ENCODE measurements at regions not wholly inside any gene's neighbourhood (a gene's known extent, or its start where the extent isn't known, plus 50 kb on each side); places are given as distances from the start of the nearest gene placed in this dataset.

DNA sequence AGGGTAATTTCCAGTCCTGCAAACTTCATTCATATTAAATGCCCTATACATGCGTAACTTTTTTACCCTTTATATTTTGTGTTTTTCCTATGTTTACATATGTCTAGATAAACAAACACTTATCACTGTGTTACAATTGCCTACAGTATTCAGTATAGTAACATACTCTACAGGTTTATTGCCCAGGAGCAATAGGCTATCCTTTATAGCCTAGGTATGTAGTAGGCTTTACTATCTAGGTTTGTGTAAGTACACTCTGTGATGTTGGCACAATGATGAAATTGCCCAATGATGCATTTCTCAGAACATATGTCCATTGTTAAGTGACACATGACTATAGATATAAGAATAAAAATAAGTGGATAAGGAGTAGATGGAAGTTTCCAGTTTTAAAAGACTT lies 345.5 kb upstream of the C1orf87 start:
- Histone ChIP-seq H3K23me2 (ENCODE audit: insufficient read length, low read depth, low read length, poor library complexity, severe bottlenecking) (no peaks in the 10 kb centered on the region), H3K4me1 (ENCODE audit: insufficient read depth, low read length) (no peaks in the 10 kb centered on the region; the same call in 1 of the 2 replicates), H2BK120ac (ENCODE audit: low read depth, low read length, poor library complexity, severe bottlenecking) (no peak overlapping the region), H3K18ac (ENCODE audit: insufficient read length, low read depth, low read length) (no peak overlapping the region), H2BK12ac (ENCODE audit: insufficient read length, low read depth, low read length) (no peak overlapping the region), H2BK15ac (ENCODE audit: low read depth, low read length) (no peak overlapping the region), H3K27ac (ENCODE audit: insufficient read length, low read depth, low read length) (no peak overlapping the region), H3T11ph (ENCODE audit: low read length) (no peak overlapping the region), H2AK5ac (ENCODE audit: insufficient read length, low read length) (no peak overlapping the region), H3K79me1 (ENCODE audit: insufficient read depth, low read depth, low read length, poor library complexity, severe bottlenecking) (no peaks in the 10 kb centered on the region), H3K4ac (ENCODE audit: low read depth, low read length) (no peak overlapping the region), H2BK20ac (ENCODE audit: low read depth, low read length, poor library complexity, severe bottlenecking) (no peak overlapping the region), H4K91ac (ENCODE audit: insufficient read length, low read depth, low read length) (no peak overlapping the region), H4K5ac (ENCODE audit: insufficient read length, low read depth, low read length) (no peak overlapping the region), H3K14ac (ENCODE audit: insufficient read depth, low read length) (no peak overlapping the region), H3K23ac (ENCODE audit: insufficient read length, low read depth, low read length) (no peak overlapping the region), H3K4me2 (ENCODE audit: insufficient read depth, insufficient read length, low read length) (no peak overlapping the region), H3K27me3 (ENCODE audit: insufficient read depth, low read length) (no peaks in the 10 kb centered on the region), H2BK5ac (ENCODE audit: insufficient read length, low read length) (no peak overlapping the region), H4K8ac (replicated peaks; ENCODE audit: insufficient read length, low read depth, low read length) (no peak overlapping the region), H3K56ac (ENCODE audit: insufficient read length, low read depth, low read length) (no peak overlapping the region), H4K20me1 (ENCODE audit: control insufficient read depth, insufficient read depth, insufficient read length) (no peaks in the 10 kb centered on the region), H3K9me3 (ENCODE audit: control insufficient read depth, low read depth, low read length) (no peaks in the 10 kb centered on the region), H3K9ac (ENCODE audit: extremely low read depth, insufficient read length, low read length) (no peak overlapping the region), H2AFZ (ENCODE audit: low read length) (no peak overlapping the region), H3K79me2 (ENCODE audit: insufficient read depth, low read length) (no peaks in the 10 kb centered on the region; the same call in 1 of the 2 replicates)
- H3K36me3 Mint-ChIP-seq (ENCODE audit: insufficient read depth in 1 of 3, low read depth in 3 of 3), result no peaks in the 10 kb centered on the region
- no peak overlapping the region for H3K27ac Mint-ChIP-seq
- TF ChIP-seq, protein P1, sequence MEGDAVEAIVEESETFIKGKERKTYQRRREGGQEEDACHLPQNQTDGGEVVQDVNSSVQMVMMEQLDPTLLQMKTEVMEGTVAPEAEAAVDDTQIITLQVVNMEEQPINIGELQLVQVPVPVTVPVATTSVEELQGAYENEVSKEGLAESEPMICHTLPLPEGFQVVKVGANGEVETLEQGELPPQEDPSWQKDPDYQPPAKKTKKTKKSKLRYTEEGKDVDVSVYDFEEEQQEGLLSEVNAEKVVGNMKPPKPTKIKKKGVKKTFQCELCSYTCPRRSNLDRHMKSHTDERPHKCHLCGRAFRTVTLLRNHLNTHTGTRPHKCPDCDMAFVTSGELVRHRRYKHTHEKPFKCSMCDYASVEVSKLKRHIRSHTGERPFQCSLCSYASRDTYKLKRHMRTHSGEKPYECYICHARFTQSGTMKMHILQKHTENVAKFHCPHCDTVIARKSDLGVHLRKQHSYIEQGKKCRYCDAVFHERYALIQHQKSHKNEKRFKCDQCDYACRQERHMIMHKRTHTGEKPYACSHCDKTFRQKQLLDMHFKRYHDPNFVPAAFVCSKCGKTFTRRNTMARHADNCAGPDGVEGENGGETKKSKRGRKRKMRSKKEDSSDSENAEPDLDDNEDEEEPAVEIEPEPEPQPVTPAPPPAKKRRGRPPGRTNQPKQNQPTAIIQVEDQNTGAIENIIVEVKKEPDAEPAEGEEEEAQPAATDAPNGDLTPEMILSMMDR (conservative IDR thresholded peaks at IDR 0.05), result no peak
- no peaks in the 10 kb centered on the region for H3K4me1 Mint-ChIP-seq
- DNase-seq, result no peak
- no peaks in the 10 kb centered on the region for H3K27me3 Mint-ChIP-seq (ENCODE audit: low read depth)
- peaks cover 0 to 5% of the 10 kb centered on the region in 2 experiments; a peak in 1 of 5 replicates for H3K9me3 Mint-ChIP-seq
- H3K4me3 Mint-ChIP-seq, result no peak overlapping the region
- no CpG with 5 or more reads among the region's 1 CpG for WGBS (ENCODE audit: extremely low coverage, insufficient read length, low lambda C conversion rate)
